HCT116 (cell line): ENCODE measurements at regions not wholly inside any gene's neighbourhood (a gene's known extent, or its start where the extent isn't known, plus 50 kb on each side); places are given as distances from the start of the nearest gene placed in this dataset.

Experiments
- ATAC-seq: fragments of 200-7000 bp; cut with Tn5 transposase; 2 replicates; pipeline ENCODE4 v1.9.1; 2020; ENCODE audit warnings: mild to moderate bottlenecking, moderate library complexity
- BruUV-seq: library from RNA; stranded (reverse); fragments of 400-500 nt; replicated peaks from 2 replicates; lab custom pipeline; 2021; lab: Mats Ljungman, UMichigan
- CTCF ChIA-PET: fragments of 300-600 bp; sonication (Branson Sonifier 250); formaldehyde crosslinking; loops from one replicate; lab custom pipeline; 2021; ENCODE audit warnings: antibody characterized with exemption; lab: Charles Lee
- POLR2A ChIA-PET: fragments of 300-600, 350-600 bp; sonication (Branson Sonifier 250); formaldehyde crosslinking; loops from one replicate; lab custom pipeline; 2021; ENCODE audit warnings: antibody characterized with exemption; lab: Charles Lee
- RAD21 ChIA-PET, 2 experiments: fragments of 300-600 bp; sonication (Branson Sonifier 250); formaldehyde crosslinking; loops; one replicate each; lab custom pipeline; 2023; ENCODE audit warnings: low total read pairs in 2 of 2; ENCODE audit not compliant: uncharacterized antibody in 2 of 2, unreplicated experiment in 2 of 2, low non-redundant PET in 1 of 2; lab: Charles Lee
- DNase-seq: peaks from one replicate; pipeline ENCODE4 v3.0.0-alpha.2; 2010; ENCODE audit warnings: low read depth, low spot score
- H2AFZ ChIP-seq: fragments of 200-600 bp; shearing (Covaris generic), sonication (generic); 2 replicates; pipeline ENCODE4 v1.6.1; 2017; ENCODE audit warnings: low read depth, mixed run types, mixed read lengths, antibody characterized with exemption, low read length; ENCODE audit not compliant: poor library complexity, severe bottlenecking
- H3K27ac ChIP-seq: 2 replicates; pipeline ENCODE4 v1.5.1; 2012; ENCODE audit warnings: low read depth, low read length
- H3K27me3 ChIP-seq: fragments of 200-600 bp; sonication (generic); 2 replicates; pipeline ENCODE4 v1.6.1; 2016; ENCODE audit warnings: mixed run types, low read length, mixed read lengths; ENCODE audit not compliant: insufficient read depth
- H3K36me3 ChIP-seq, 2 experiments: fragments of 200-500 bp in 1 of 2; fragments of 200-600 bp in 1 of 2; sonication (Bioruptor generic) in 1 of 2; sonication (generic) in 1 of 2; 2 replicates each; pipeline versions ENCODE4 v1.5.1 to v1.6.1; 2014 to 2016; ENCODE audit warnings: low read length in 2 of 2, inconsistent platforms in 1 of 2, mixed read lengths in 1 of 2, mixed run types in 1 of 2; ENCODE audit not compliant: insufficient read depth in 2 of 2, control insufficient read depth in 1 of 2
- H3K4me1 ChIP-seq, 2 experiments: fragments of 200-600 bp in 1 of 2; sonication (generic) in 1 of 2; 2 replicates each; pipeline versions ENCODE4 v1.5.1 to v1.6.1; 2012 to 2017; ENCODE audit warnings: low read length in 2 of 2, inconsistent platforms in 1 of 2, mild to moderate bottlenecking in 1 of 2, mixed read lengths in 1 of 2, mixed run types in 1 of 2, moderate library complexity in 1 of 2; ENCODE audit not compliant: insufficient read depth in 2 of 2, control insufficient read depth in 1 of 2
- H3K4me2 ChIP-seq: fragments of 200-600 bp; sonication (generic); 2 replicates; pipeline ENCODE4 v1.6.1; 2017; ENCODE audit warnings: mixed run types, low read length, mixed read lengths
- H3K4me3 ChIP-seq, 2 experiments: fragments of 200-600 bp in 1 of 2; sonication (generic) in 1 of 2; replicated peaks in 1 of 2; 2 replicates each; pipeline ENCODE4 v1.5.1; 2011 to 2016; ENCODE audit warnings: low read length in 2 of 2, control low read depth in 1 of 2, low read depth in 1 of 2, mild to moderate bottlenecking in 1 of 2, mixed read lengths in 1 of 2, mixed run types in 1 of 2
- H3K79me2 ChIP-seq: fragments of 200-600 bp; sonication (generic); 2 replicates; pipeline ENCODE4 v1.6.1; 2017; ENCODE audit warnings: mild to moderate bottlenecking, mixed run types, low read length, moderate library complexity, mixed read lengths; ENCODE audit not compliant: insufficient read depth
- H3K9ac ChIP-seq: fragments of 200-600 bp; sonication (generic); 2 replicates; pipeline ENCODE4 v1.6.1; 2016; ENCODE audit warnings: low read length, mixed read lengths
- H3K9me2 ChIP-seq: fragments of 200-600 bp; sonication (generic), shearing (Covaris generic); 2 replicates; pipeline ENCODE4 v1.6.1; 2017; ENCODE audit warnings: mixed run types, mild to moderate bottlenecking, moderate library complexity; ENCODE audit not compliant: insufficient read depth
- H3K9me3 ChIP-seq, 2 experiments: fragments of 200-500 bp in 1 of 2; fragments of 200-600 bp in 1 of 2; sonication (Bioruptor generic) in 1 of 2; sonication (generic) in 1 of 2; 2 replicates each; pipeline ENCODE4 v1.6.1; 2014 to 2017; ENCODE audit warnings: low read length in 2 of 2, mixed read lengths in 2 of 2, inconsistent platforms in 1 of 2, low read depth in 1 of 2, mild to moderate bottlenecking in 1 of 2, mixed run types in 1 of 2, moderate library complexity in 1 of 2; ENCODE audit not compliant: control insufficient read depth in 1 of 2, insufficient read depth in 1 of 2
- H4K20me1 ChIP-seq: fragments of 200-600 bp; sonication (generic), shearing (Covaris generic); 2 replicates; pipeline ENCODE4 v1.6.1; 2017; ENCODE audit warnings: mixed run types, mild to moderate bottlenecking, moderate library complexity; ENCODE audit not compliant: insufficient read depth
- ATF3 ChIP-seq: IDR thresholded peaks from 2 replicates; pipeline ENCODE4 v1.6.1; 2012
- CBX3 ChIP-seq: IDR thresholded peaks from 2 replicates; pipeline ENCODE4 v1.6.1; 2012; ENCODE audit warnings: low read depth
- CTCF ChIP-seq, 3 experiments: fragments of 200-600 bp in 1 of 3; sonication (generic) in 1 of 3; IDR thresholded peaks in 2 of 3; conservative IDR thresholded peaks in 1 of 3; 2 replicates each; pipeline ENCODE4 v1.5.1; 2012 to 2017; ENCODE audit warnings: low read depth in 2 of 3, low read length in 2 of 3, antibody characterized with exemption in 1 of 3, borderline replicate concordance in 1 of 3, control low read depth in 1 of 3, mild to moderate bottlenecking in 1 of 3, mixed read lengths in 1 of 3, mixed run types in 1 of 3, moderate library complexity in 1 of 3; ENCODE audit not compliant: insufficient read depth in 1 of 3
- EGR1 ChIP-seq: IDR thresholded peaks from 2 replicates; pipeline ENCODE4 v1.6.1; 2012; ENCODE audit warnings: low read depth
- EZH2 ChIP-seq: fragments of 200-600 bp; sonication (generic); IDR thresholded peaks from 2 replicates; pipeline ENCODE4 v1.6.1; 2017; ENCODE audit warnings: antibody characterized with exemption, mixed run types
- EZH2phosphoT487 ChIP-seq: fragments of 200-600 bp; IDR thresholded peaks from 2 replicates; pipeline ENCODE4 v1.6.1; 2018; ENCODE audit warnings: antibody characterized with exemption, borderline replicate concordance
- MAX ChIP-seq: IDR thresholded peaks from 2 replicates; pipeline ENCODE4 v1.6.1; 2012
- RAD21 ChIP-seq: IDR thresholded peaks from 2 replicates; pipeline ENCODE4 v1.6.1; 2012; ENCODE audit warnings: low read depth, mild to moderate bottlenecking
- REST ChIP-seq: IDR thresholded peaks from 2 replicates; pipeline ENCODE4 v1.6.1; 2012; ENCODE audit warnings: low read depth
- SIN3A ChIP-seq: IDR thresholded peaks from 2 replicates; pipeline ENCODE4 v1.6.1; 2012; ENCODE audit warnings: low read depth
- TCF7L2 ChIP-seq: IDR thresholded peaks from 2 replicates; pipeline ENCODE4 v1.7.0; 2011; ENCODE audit warnings: borderline replicate concordance, inconsistent platforms; ENCODE audit not compliant: insufficient read depth, insufficient read length; ENCODE audit errors: extremely low read depth
- YY1 ChIP-seq: IDR thresholded peaks from 2 replicates; pipeline ENCODE4 v1.6.1; 2011; ENCODE audit warnings: low read length, low read depth, moderate library complexity, mild to moderate bottlenecking; ENCODE audit not compliant: insufficient replicate concordance; ENCODE audit errors: extremely low read depth
- ZBTB33 ChIP-seq: IDR thresholded peaks from 2 replicates; pipeline ENCODE4 v1.6.1; 2011; ENCODE audit warnings: mild to moderate bottlenecking, low read length, moderate library complexity; ENCODE audit not compliant: insufficient replicate concordance; ENCODE audit errors: extremely low read depth
- ZFX ChIP-seq: fragments of 450-650 bp; IDR thresholded peaks from 2 replicates; pipeline ENCODE4 v1.6.1; 2017
- ZNF274 ChIP-seq: fragments of 200-500 bp; sonication (Bioruptor generic); IDR thresholded peaks from 2 replicates; pipeline ENCODE4 v1.6.1; 2014; ENCODE audit warnings: mild to moderate bottlenecking, low read depth, low read length, inconsistent platforms
- intact Hi-C: fragments of 100-400 bp; cut with micrococcal nuclease; formaldehyde crosslinking; loops from 2 replicates; pipeline ENCODE4 v1.10.0; 2022

- Histone ChIP-seq H4K20me1 (no peaks in the 10 kb centered on the region), H3K9ac (no peak overlapping the region), H3K27me3 (no peaks in the 10 kb centered on the region), H3K27ac (no peak overlapping the region), H3K4me1 (no peaks in the 10 kb centered on the region), H3K4me2 (no peak overlapping the region), H3K9me3 (peaks cover 9 to 19% of the 10 kb centered on the region in 2 experiments; a peak in 2 of 4 replicates), H3K79me2 (no peaks in the 10 kb centered on the region), H3K36me3 (no peaks in the 10 kb centered on the region; a peak in 1 of 4 replicates), H2AFZ (no peak overlapping the region), H3K9me2 (no peaks in the 10 kb centered on the region), H3K4me3 (no peak overlapping the region)
- POLR2A ChIA-PET = no interaction called here
- no TSS peak for BruUV-seq
- no peak for TF ChIP-seq ATF3
- TF ChIP-seq REST = no peak
- TF ChIP-seq MAX = no peak
- no peak for TF ChIP-seq ZBTB33
- TF ChIP-seq ZFX = no peak
- no peak for TF ChIP-seq EGR1
- no peak for TF ChIP-seq CBX3
- no peak for TF ChIP-seq TCF7L2
- TF ChIP-seq RAD21 = no peak
- TF ChIP-seq EZH2 = no peak
- no peak for TF ChIP-seq ZNF274
- no peak for TF ChIP-seq CTCF (IDR thresholded peaks at IDR 0.05 in 2 of 3, conservative IDR thresholded peaks at IDR 0.05 in 1 of 3; ENCODE audit: borderline replicate concordance in 1 of 3, insufficient read depth in 1 of 3, low read depth in 2 of 3, low read length in 2 of 3)
- TF ChIP-seq EZH2phosphoT487 = no peak
- no peak for TF ChIP-seq SIN3A
- TF ChIP-seq YY1 = no peak
- DNase-seq (no peak), ATAC-seq (no peak)
- intact Hi-C loops = no loop called here
- CTCF ChIA-PET = no interaction called here
- RAD21 ChIA-PET = no interaction called here
These were observed 468.5 kb upstream of the FAT3 start for GRCh38 chr11:91755951-91756707.
